ENCODE measurements at regions not wholly inside any gene's neighbourhood (a gene's known extent, or its start where the extent isn't known, plus 50 kb on each side); places are given as distances from the start of the nearest gene placed in this dataset.

- no peaks in the 10 kb centered on the region for H3K27me3 ChIP-seq (replicated peaks; ENCODE audit: control insufficient read depth, insufficient read depth, low read length)
- no peak for DNase-seq (ENCODE audit: extremely low read depth, insufficient read length)
- no peak for TF ChIP-seq CTCF (IDR thresholded peaks at IDR 0.05; ENCODE audit: insufficient read depth, low read length, poor library complexity, severe bottlenecking)
- H3K36me3 ChIP-seq (ENCODE audit: control insufficient read depth, insufficient read depth, low read length), result no peaks in the 10 kb centered on the region
- H3K4me3 ChIP-seq (replicated peaks; ENCODE audit: low read depth, low read length), result no peak overlapping the region
Observed at GRCh38 chr3:8416965-8417364, 84.7 kb upstream of the LMCD1 start.

GRCh38 chr3:8420612-8421011 lies 81.0 kb upstream of the LMCD1 start:
- TF ChIP-seq CTCF (IDR thresholded peaks at IDR 0.05; ENCODE audit: insufficient read depth, low read length, poor library complexity, severe bottlenecking), result no peak
- DNase-seq (ENCODE audit: extremely low read depth, insufficient read length), result no peak
- no peaks in the 10 kb centered on the region for H3K36me3 ChIP-seq (ENCODE audit: control insufficient read depth, insufficient read depth, low read length)
- H3K4me3 ChIP-seq (replicated peaks; ENCODE audit: low read depth, low read length), result no peak overlapping the region
- H3K27me3 ChIP-seq (replicated peaks; ENCODE audit: control insufficient read depth, insufficient read depth, low read length), result no peaks in the 10 kb centered on the region

GRCh38 chr3:8421267-8421666 lies 80.4 kb upstream of the LMCD1 start:
- H3K36me3 ChIP-seq (ENCODE audit: control insufficient read depth, insufficient read depth, low read length), result no peaks in the 10 kb centered on the region
- no peak overlapping the region for H3K4me3 ChIP-seq (replicated peaks; ENCODE audit: low read depth, low read length)
- no peaks in the 10 kb centered on the region for H3K27me3 ChIP-seq (replicated peaks; ENCODE audit: control insufficient read depth, insufficient read depth, low read length)
- no peak for DNase-seq (ENCODE audit: extremely low read depth, insufficient read length)
- TF ChIP-seq CTCF (IDR thresholded peaks at IDR 0.05; ENCODE audit: insufficient read depth, low read length, poor library complexity, severe bottlenecking), result no peak

GRCh38 chr3:8421711-8422110 lies 79.9 kb upstream of the LMCD1 start:
- H3K4me3 ChIP-seq (replicated peaks; ENCODE audit: low read depth, low read length), result no peak overlapping the region
- no peak for DNase-seq (ENCODE audit: extremely low read depth, insufficient read length)
- TF ChIP-seq CTCF (IDR thresholded peaks at IDR 0.05; ENCODE audit: insufficient read depth, low read length, poor library complexity, severe bottlenecking), result no peak
- no peaks in the 10 kb centered on the region for H3K36me3 ChIP-seq (ENCODE audit: control insufficient read depth, insufficient read depth, low read length)
- no peaks in the 10 kb centered on the region for H3K27me3 ChIP-seq (replicated peaks; ENCODE audit: control insufficient read depth, insufficient read depth, low read length)

GRCh38 chr3:8423307-8423706 lies 78.3 kb upstream of the LMCD1 start:
- DNase-seq (ENCODE audit: extremely low read depth, insufficient read length), result no peak
- TF ChIP-seq CTCF (IDR thresholded peaks at IDR 0.05; ENCODE audit: insufficient read depth, low read length, poor library complexity, severe bottlenecking), result no peak
- no peak overlapping the region for H3K4me3 ChIP-seq (replicated peaks; ENCODE audit: low read depth, low read length)
- H3K36me3 ChIP-seq (ENCODE audit: control insufficient read depth, insufficient read depth, low read length), result no peaks in the 10 kb centered on the region
- H3K27me3 ChIP-seq (replicated peaks; ENCODE audit: control insufficient read depth, insufficient read depth, low read length), result no peaks in the 10 kb centered on the region

- H3K27me3 ChIP-seq (replicated peaks; ENCODE audit: control insufficient read depth, insufficient read depth, low read length), result no peaks in the 10 kb centered on the region
- no peak overlapping the region for H3K4me3 ChIP-seq (replicated peaks; ENCODE audit: low read depth, low read length)
- no peak for DNase-seq (ENCODE audit: extremely low read depth, insufficient read length)
- no peaks in the 10 kb centered on the region for H3K36me3 ChIP-seq (ENCODE audit: control insufficient read depth, insufficient read depth, low read length)
- TF ChIP-seq CTCF (IDR thresholded peaks at IDR 0.05; ENCODE audit: insufficient read depth, low read length, poor library complexity, severe bottlenecking), result no peak
Observed at GRCh38 chr3:8424281-8424680, 77.3 kb upstream of the LMCD1 start.
